Stomach (tissue), 4 donors: ENCODE measurements at regions not wholly inside any gene's neighbourhood (a gene's known extent, or its start where the extent isn't known, plus 50 kb on each side); places are given as distances from the start of the nearest gene placed in this dataset.

ENCODE experiments used
- POLR2AphosphoS5 ChIP-seq, 3 donors: sonication (generic); formaldehyde crosslinking; IDR thresholded peaks; one replicate each; pipeline ENCODE4 v1.6.1; 2016; ENCODE audit warnings: antibody characterized with exemption in 3 of 3
- TF ChIP-seq, protein P1 (sequence below), 7 experiments: fragments of 450-650 bp in 4 of 7; fragments of 200-600 bp in 3 of 7; sonication (generic) in 3 of 7; IDR thresholded peaks; one replicate each; pipeline ENCODE4 v1.5.1; 2016 to 2019; ENCODE audit warnings: antibody characterized with exemption in 7 of 7, control low read depth in 2 of 7, mild to moderate bottlenecking in 1 of 7

DNA sequence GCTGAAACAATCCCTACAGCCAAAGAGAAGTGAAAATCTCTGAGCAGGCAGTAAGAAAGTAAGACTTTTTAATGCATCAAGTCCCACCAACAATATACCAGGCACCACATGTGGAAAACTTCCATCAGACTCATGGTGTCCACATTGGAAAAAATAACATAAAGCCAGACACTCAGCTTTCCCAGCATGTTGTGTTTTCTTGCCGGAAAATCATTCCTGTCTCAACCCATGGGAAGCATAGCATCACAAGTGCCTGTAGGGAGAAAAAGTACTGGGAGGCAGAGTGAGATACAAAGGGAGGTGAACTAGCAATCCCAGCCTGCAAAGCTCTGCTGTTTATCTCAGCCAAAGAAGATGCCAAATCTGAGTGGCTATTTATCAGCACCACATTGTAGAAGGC lies 868.9 kb downstream of the SI start:
- TF ChIP-seq, protein P1, sequence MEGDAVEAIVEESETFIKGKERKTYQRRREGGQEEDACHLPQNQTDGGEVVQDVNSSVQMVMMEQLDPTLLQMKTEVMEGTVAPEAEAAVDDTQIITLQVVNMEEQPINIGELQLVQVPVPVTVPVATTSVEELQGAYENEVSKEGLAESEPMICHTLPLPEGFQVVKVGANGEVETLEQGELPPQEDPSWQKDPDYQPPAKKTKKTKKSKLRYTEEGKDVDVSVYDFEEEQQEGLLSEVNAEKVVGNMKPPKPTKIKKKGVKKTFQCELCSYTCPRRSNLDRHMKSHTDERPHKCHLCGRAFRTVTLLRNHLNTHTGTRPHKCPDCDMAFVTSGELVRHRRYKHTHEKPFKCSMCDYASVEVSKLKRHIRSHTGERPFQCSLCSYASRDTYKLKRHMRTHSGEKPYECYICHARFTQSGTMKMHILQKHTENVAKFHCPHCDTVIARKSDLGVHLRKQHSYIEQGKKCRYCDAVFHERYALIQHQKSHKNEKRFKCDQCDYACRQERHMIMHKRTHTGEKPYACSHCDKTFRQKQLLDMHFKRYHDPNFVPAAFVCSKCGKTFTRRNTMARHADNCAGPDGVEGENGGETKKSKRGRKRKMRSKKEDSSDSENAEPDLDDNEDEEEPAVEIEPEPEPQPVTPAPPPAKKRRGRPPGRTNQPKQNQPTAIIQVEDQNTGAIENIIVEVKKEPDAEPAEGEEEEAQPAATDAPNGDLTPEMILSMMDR (IDR thresholded peaks at IDR 0.05): no peak
- TF ChIP-seq POLR2AphosphoS5 (IDR thresholded peaks at IDR 0.05): no peak
